IMR-90 (cell line): ENCODE measurements at regions not wholly inside any gene's neighbourhood (a gene's known extent, or its start where the extent isn't known, plus 50 kb on each side); places are given as distances from the start of the nearest gene placed in this dataset.

Experiments used
- CHD1 ChIP-seq: IDR thresholded peaks from 2 replicates; pipeline ENCODE4 v1.6.1; 2012; ENCODE audit warnings: low read depth, low read length, improper control_type of control experiment
- CTCF ChIP-seq: conservative IDR thresholded peaks from 2 replicates; pipeline ENCODE4 v1.5.1; 2012; ENCODE audit warnings: mild to moderate bottlenecking, low read depth, low read length, improper control_type of control experiment
- FOS ChIP-seq: fragments of 150-350 bp; IDR thresholded peaks from 2 replicates; pipeline ENCODE4 v1.6.1; 2016; ENCODE audit warnings: low read depth, low read length
- MAZ ChIP-seq: IDR thresholded peaks from 2 replicates; pipeline ENCODE4 v1.6.1; 2012; ENCODE audit warnings: low read depth, mild to moderate bottlenecking, low read length, improper control_type of control experiment, moderate library complexity, borderline replicate concordance
- POLR2A ChIP-seq: IDR thresholded peaks from 2 replicates; pipeline ENCODE4 v1.6.1; 2012; ENCODE audit warnings: mild to moderate bottlenecking, low read depth, low read length
- RAD21 ChIP-seq: IDR thresholded peaks from 2 replicates; pipeline ENCODE4 v1.6.1; 2012; ENCODE audit warnings: low read length, improper control_type of control experiment
- RCOR1 ChIP-seq: IDR thresholded peaks from 2 replicates; pipeline ENCODE4 v1.6.1; 2012; ENCODE audit warnings: mild to moderate bottlenecking, low read length, improper control_type of control experiment; ENCODE audit not compliant: insufficient replicate concordance
- SMC3 ChIP-seq: fragments of 150-350 bp; IDR thresholded peaks from 2 replicates; pipeline ENCODE4 v1.6.1; 2016; ENCODE audit warnings: low read depth, mild to moderate bottlenecking, antibody characterized with exemption, low read length, moderate library complexity
- USF2 ChIP-seq: fragments of 150-350 bp; IDR thresholded peaks from 2 replicates; pipeline ENCODE4 v1.6.1; 2017; ENCODE audit warnings: mild to moderate bottlenecking, antibody characterized with exemption, low read length, low read depth

GRCh38 chr12:115229517-115229916 is 545.5 kb upstream of the TBX3 start:
- TF ChIP-seq CTCF (no peak), RCOR1 (no peak), USF2 (no peak), MAZ (no peak), POLR2A (no peak), FOS (no peak), SMC3 (no peak), RAD21 (no peak), CHD1 (no peak)
